Fibroblast of lung (primary cell): ENCODE measurements at regions not wholly inside any gene's neighbourhood (a gene's known extent, or its start where the extent isn't known, plus 50 kb on each side); places are given as distances from the start of the nearest gene placed in this dataset.

ENCODE experiments used
- DNase-seq, 2 donors: peaks; one replicate each; pipeline versions ENCODE4 v3.0.0 to v3.0.0-alpha.2; 2010; ENCODE audit warnings: low read depth in 2 of 2
- H2AFZ ChIP-seq: 2 replicates; pipeline ENCODE4 v1.5.1; 2012; ENCODE audit warnings: low read length, control low read depth, inconsistent platforms
- H3K27ac ChIP-seq: 2 replicates; pipeline ENCODE4 v1.5.1; 2011; ENCODE audit warnings: low read length, control low read depth; ENCODE audit not compliant: insufficient read depth
- H3K27me3 ChIP-seq: 2 replicates; pipeline ENCODE4 v1.5.1; 2011; ENCODE audit warnings: mild to moderate bottlenecking, low read length; ENCODE audit not compliant: control insufficient read depth, insufficient read depth
- H3K36me3 ChIP-seq: 2 replicates; pipeline ENCODE4 v1.5.1; 2011; ENCODE audit warnings: low read length; ENCODE audit not compliant: control insufficient read depth, insufficient read depth
- H3K4me1 ChIP-seq: 2 replicates; pipeline ENCODE4 v1.5.1; 2011; ENCODE audit warnings: low read length; ENCODE audit not compliant: control insufficient read depth, insufficient read depth; ENCODE audit errors: extremely low read depth
- H3K4me2 ChIP-seq: 2 replicates; pipeline ENCODE4 v1.5.1; 2011; ENCODE audit warnings: low read length, control low read depth; ENCODE audit not compliant: insufficient read depth; ENCODE audit errors: extremely low read depth
- H3K4me3 ChIP-seq, 4 experiments: fragments of 200-600 bp in 1 of 4; sonication (generic) in 1 of 4; replicated peaks in 1 of 4; 2 replicates each; pipeline ENCODE4 v1.5.1; 2011 to 2016; ENCODE audit warnings: low read length in 4 of 4, low read depth in 3 of 4, mild to moderate bottlenecking in 3 of 4, control low read depth in 2 of 4, inconsistent platforms in 1 of 4, mixed read lengths in 1 of 4; ENCODE audit not compliant: insufficient read depth in 1 of 4; ENCODE audit errors: control extremely low read depth in 1 of 4
- H3K79me2 ChIP-seq: 2 replicates; pipeline ENCODE4 v1.5.1; 2012; ENCODE audit warnings: mild to moderate bottlenecking, low read length, inconsistent platforms; ENCODE audit not compliant: control insufficient read depth, insufficient read depth
- H3K9ac ChIP-seq: 2 replicates; pipeline ENCODE4 v1.5.1; 2011; ENCODE audit warnings: mild to moderate bottlenecking, low read length, control low read depth; ENCODE audit not compliant: insufficient read depth
- H3K9me3 ChIP-seq: 2 replicates; pipeline ENCODE4 v1.5.1; 2012; ENCODE audit warnings: low read depth, low read length; ENCODE audit not compliant: control insufficient read depth, insufficient read depth
- H4K20me1 ChIP-seq: 2 replicates; pipeline ENCODE4 v1.5.1; 2011; ENCODE audit warnings: low read length; ENCODE audit not compliant: control insufficient read depth, insufficient read depth; ENCODE audit errors: extremely low read depth
- CTCF ChIP-seq, 2 donors: IDR thresholded peaks in 1 of 2; conservative IDR thresholded peaks in 1 of 2; 1 replicate in 1 of 2; 2 replicates in 1 of 2; pipeline ENCODE4 v1.5.1; 2011 to 2012; ENCODE audit warnings: low read length in 2 of 2, control low read depth in 1 of 2, inconsistent platforms in 1 of 2, low read depth in 1 of 2, mild to moderate bottlenecking in 1 of 2
- EZH2 ChIP-seq: IDR thresholded peaks from 2 replicates; pipeline ENCODE4 v1.5.1; 2012; ENCODE audit warnings: low read length, control low read depth, mild to moderate bottlenecking; ENCODE audit errors: missing control alignments

- no peaks in the 10 kb centered on the region for H3K9me3 ChIP-seq
- H3K9ac ChIP-seq = no peak overlapping the region
- H3K4me1 ChIP-seq = no peaks in the 10 kb centered on the region
- TF ChIP-seq EZH2 = no peak
- no peak for TF ChIP-seq CTCF (conservative IDR thresholded peaks at IDR 0.05 in 1 of 2, IDR thresholded peaks at IDR 0.05 in 1 of 2; ENCODE audit: low read depth in 1 of 2, low read length in 2 of 2)
- H3K27ac ChIP-seq = no peak overlapping the region
- DNase-seq = no peak
- H2AFZ ChIP-seq = no peak overlapping the region
- H4K20me1 ChIP-seq = no peaks in the 10 kb centered on the region
- no peak overlapping the region for H3K4me3 ChIP-seq
- H3K79me2 ChIP-seq = no peaks in the 10 kb centered on the region
- H3K4me2 ChIP-seq = no peak overlapping the region
- H3K27me3 ChIP-seq = no peaks in the 10 kb centered on the region
- no peaks in the 10 kb centered on the region for H3K36me3 ChIP-seq
Measured at GRCh38 chr1:59108481-59109317, 188.2 kb upstream of the FGGY start.

GRCh38 chr1:59110271-59110670, 186.6 kb upstream of the FGGY start:
- H3K79me2 ChIP-seq = no peaks in the 10 kb centered on the region
- DNase-seq = no peak
- H3K9me3 ChIP-seq = no peaks in the 10 kb centered on the region

More at GRCh38 chr1:59110271-59110670, 186.6 kb upstream of the FGGY start:
- H3K9ac ChIP-seq = no peak overlapping the region
- H3K4me3 ChIP-seq = no peak overlapping the region
- no peak for TF ChIP-seq EZH2
- TF ChIP-seq CTCF (conservative IDR thresholded peaks at IDR 0.05 in 1 of 2, IDR thresholded peaks at IDR 0.05 in 1 of 2; ENCODE audit: low read depth in 1 of 2, low read length in 2 of 2) = no peak
- no peak overlapping the region for H3K4me2 ChIP-seq
- H2AFZ ChIP-seq = no peak overlapping the region
- no peaks in the 10 kb centered on the region for H3K36me3 ChIP-seq
- no peaks in the 10 kb centered on the region for H3K27me3 ChIP-seq
- H3K4me1 ChIP-seq = no peaks in the 10 kb centered on the region
- no peaks in the 10 kb centered on the region for H4K20me1 ChIP-seq
- no peak overlapping the region for H3K27ac ChIP-seq
